ENCODE measurements at regions not wholly inside any gene's neighbourhood (a gene's known extent, or its start where the extent isn't known, plus 50 kb on each side); places are given as distances from the start of the nearest gene placed in this dataset.

- TF ChIP-seq POLR2AphosphoS5 (IDR thresholded peaks at IDR 0.05; ENCODE audit: low read depth, low read length) = no peak
- TF ChIP-seq TCF7L2 (IDR thresholded peaks at IDR 0.05; ENCODE audit: low read depth, low read length) = no peak
- no peak for TF ChIP-seq CTCF (IDR thresholded peaks at IDR 0.05)
- TF ChIP-seq SIN3A (IDR thresholded peaks at IDR 0.05; ENCODE audit: borderline replicate concordance, insufficient read depth, low read depth, low read length) = no peak
Measured at GRCh38 chr12:20122274-20122673, 246.1 kb upstream of the PDE3A start.
